GM21526 (cell line): ENCODE measurements at regions not wholly inside any gene's neighbourhood (a gene's known extent, or its start where the extent isn't known, plus 50 kb on each side); places are given as distances from the start of the nearest gene placed in this dataset.

ENCODE experiments used
- ATAC-seq: cut with Tn5 transposase; IDR thresholded peaks from one replicate; pipeline ENCODE4 v1.9.1; 2021; ENCODE audit warnings: moderate library complexity; ENCODE audit not compliant: unreplicated experiment, low FRiP score

DNA sequence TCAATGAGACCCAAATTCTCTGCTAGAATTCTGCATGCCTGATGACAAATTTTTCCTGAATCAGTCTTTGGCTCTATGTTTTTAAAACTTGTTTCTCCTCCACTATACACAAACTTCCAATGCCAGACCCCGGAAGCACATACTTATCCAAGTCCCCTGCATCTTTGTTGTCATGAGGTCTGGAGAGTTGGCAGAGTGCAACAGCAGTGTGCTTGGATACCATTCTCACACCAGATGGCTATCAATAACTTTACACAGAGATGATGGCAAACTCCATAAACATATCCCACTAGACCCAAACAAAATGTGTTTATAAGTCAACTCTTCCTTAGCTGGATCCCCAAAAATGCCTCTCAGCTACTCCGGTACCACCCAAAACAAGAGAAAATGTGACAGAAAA lies 337.7 kb upstream of the TRPC7 start:
- ATAC-seq: no peak

GRCh38 chr5:136701191-136701590 lies 335.8 kb upstream of the TRPC7 start:
- no peak for ATAC-seq

DNA sequence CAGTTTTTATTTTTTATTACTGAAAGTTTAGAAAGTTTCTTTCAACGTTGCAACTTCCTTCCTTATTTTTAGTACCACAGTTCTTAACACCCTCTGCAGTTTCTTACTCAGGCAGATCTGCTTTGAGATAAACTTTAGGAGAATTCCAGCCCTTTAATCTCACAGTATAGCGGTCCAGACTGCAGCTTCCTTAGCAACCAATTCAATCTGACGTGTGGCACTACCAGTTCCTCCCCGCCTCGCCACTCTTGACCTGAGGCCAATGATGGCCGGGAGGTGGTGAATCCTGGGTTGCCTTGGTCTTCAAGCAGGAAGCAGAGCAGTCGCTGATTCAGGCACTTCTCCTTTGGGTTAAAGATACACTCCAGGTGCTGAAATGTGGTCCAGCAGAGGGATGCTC lies 334.3 kb upstream of the TRPC7 start:
- ATAC-seq: no peak

DNA sequence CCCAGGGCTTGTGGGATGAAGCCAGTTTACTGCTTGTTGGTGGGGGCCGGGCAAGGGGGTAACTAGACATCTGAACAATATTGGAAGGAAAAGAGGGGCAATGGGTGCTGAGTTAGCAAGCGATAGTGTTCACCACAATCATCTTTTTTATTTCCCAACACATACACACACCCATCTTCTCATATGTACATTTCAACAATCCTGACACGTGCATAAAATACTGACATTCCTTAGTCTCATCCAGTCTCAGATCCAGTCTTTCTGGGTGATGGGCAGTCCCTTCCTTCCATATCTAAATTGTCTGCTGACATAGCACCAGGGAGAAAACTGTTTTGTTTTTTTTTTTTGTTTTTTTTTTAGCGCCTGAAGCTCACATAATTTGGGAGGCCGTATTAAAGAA lies 333.6 kb upstream of the TRPC7 start:
- no peak for ATAC-seq

DNA sequence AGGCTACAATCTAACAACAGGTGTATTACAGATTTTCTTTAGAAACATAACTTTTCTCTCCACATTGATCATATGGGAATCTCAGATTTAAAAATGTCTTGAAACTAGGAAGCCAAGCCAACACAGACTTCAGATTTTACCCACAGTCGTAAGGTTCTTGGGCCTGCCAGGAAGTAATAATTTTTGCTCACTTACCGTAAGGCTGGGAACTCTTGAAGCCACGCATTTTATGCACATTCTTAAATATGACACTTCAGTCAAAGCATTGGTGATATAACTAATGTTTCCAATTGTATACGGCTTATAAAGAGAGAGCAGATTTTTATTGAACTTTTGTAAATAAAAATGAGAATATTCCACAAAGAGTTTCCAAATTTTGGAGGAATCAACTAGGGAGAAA lies 328.9 kb upstream of the TRPC7 start:
- ATAC-seq: no peak

- no peak for ATAC-seq
These were observed 324.2 kb upstream of the TRPC7 start for GRCh38 chr5:136689552-136689951.

GRCh38 chr5:136686192-136686872 lies 321.0 kb upstream of the TRPC7 start:
- no peak for ATAC-seq

DNA sequence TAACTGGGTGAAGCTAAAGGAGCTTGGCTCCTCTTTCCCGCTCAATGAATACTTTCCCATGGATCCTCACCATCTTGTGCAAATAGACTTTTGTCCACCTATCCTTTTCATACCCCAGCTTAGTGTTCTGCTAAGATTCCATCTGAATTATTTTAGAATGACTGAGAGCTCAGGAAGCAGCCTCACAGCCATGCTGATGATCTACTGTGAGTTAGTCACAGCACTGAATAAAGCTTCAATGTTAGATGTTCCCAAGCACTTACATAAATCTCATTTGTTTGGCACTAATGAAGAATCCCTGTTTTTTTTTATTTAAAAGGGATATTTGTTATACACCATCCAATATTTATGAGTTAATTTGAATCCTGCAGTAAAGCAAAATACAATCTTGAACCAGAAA lies 317.6 kb upstream of the TRPC7 start:
- no peak for ATAC-seq

GRCh38 chr5:136679233-136679632 lies 313.9 kb upstream of the TRPC7 start:
- no peak for ATAC-seq

GRCh38 chr5:136677217-136677616 lies 311.9 kb upstream of the TRPC7 start:
- no peak for ATAC-seq

- ATAC-seq: no peak
These were observed 311.3 kb upstream of the TRPC7 start for GRCh38 chr5:136676685-136677084.

DNA sequence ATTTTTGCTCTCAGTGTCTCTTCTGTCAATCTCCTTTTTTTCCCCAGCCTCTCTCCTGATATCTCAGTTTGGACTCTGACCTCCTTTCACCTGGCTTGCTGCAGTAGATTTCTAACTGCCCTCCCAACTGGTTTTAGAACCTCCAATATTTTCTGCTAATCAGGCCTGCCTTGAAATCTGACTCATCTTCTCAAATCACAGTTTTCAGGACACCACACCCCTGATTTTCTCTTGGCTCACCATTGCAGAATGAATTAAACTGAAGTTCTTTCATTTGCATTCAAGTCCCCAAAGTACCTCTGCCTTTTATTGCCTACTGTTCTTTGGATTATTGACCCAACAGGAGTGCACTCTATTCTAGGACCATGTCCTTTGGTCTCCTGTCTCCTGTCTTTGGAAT lies 310.4 kb upstream of the TRPC7 start:
- no peak for ATAC-seq

- no peak for ATAC-seq
These were observed 308.8 kb upstream of the TRPC7 start for GRCh38 chr5:136674178-136674577.

- no peak for ATAC-seq
These were observed 302.4 kb upstream of the TRPC7 start for GRCh38 chr5:136667789-136668188.

DNA sequence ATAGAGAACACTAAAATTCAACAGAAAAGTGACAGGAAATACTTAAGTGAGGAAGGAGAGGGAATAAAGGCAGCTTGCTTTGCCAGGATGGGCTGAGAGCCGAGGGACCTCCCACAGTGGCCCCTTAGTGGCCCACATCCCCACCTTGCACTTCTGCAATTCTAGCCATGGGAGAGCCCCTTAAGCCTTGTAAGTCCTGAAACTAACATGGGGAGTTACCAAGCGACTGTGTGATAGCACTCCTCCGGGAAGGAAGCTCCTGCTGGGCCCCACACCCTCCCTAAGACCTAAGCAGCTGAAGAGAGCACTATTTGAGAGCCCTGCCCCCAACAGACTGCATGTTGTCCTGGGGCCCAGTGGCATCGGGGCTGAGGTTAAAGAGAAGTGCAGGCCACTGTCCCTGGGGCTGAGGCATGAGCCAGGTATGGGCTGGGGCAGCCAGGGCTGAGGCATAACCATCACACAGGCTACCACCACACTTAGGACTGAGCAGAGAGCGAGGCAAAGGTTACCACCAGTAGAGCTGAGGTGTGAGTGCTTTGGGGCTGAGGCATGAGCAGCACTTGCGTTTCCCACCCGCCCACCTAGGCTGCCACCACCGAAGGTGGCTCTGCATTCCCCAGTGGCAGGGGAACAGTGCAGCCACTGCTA lies 301.8 kb upstream of the TRPC7 start:
- ATAC-seq: no peak

DNA sequence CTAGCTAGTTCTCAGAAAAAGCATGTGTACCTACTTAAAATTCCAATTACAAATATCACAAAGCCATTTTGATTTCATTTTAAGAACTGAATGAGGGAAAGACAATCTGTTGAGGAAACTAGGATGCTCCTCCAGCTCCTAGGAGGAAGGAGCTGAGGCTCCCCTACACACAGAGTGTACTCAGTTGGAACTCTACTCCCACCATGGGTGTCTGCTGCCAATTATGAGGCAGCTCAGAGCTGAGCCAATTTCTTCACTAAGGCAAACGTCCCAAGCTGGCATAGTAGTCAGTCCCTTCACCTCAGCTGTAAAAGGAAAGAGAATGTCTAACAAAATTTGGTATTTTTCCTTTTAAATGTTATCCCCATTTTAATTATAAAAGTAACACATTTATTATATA lies 300.0 kb upstream of the TRPC7 start:
- ATAC-seq: no peak

DNA sequence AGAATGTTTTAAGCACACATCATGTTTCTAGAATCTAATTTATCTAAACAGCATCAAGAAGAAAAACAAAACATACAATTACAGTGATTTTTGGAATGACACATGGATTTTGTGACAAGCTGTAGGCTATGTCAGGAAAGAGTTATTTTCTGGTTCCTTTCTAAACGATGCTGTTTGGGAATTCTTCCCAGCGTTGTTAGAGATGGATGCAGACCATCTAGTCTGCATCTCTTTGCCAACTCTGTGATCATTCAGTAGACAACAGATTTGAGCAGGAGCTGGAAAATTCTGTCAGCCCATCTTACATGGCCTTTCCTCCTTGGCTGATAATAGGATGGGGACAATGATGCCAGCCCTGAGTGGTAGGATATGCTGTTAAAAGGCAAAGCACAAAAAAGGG lies 295.7 kb upstream of the TRPC7 start:
- ATAC-seq: no peak

DNA sequence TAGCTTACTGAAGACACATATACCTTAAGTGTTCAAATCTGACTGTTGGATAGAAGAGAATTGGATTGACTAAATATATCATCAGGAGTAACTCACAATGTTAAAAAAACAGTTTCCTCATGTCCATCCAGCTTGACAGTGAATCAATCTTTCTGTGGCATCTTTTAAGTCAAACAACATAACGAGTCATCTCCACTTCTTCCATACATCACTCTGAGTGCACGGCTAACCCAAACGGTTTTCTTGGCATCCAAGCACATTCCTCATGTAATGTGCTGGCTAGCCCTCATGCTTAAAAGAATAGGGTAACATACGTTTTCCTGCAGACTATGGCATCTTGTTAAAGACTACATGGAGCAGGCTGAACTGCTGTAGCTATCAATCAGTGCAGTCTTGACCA lies 291.5 kb upstream of the TRPC7 start:
- ATAC-seq: no peak

GRCh38 chr5:136655468-136655867 lies 290.1 kb upstream of the TRPC7 start:
- ATAC-seq: no peak

- no peak for ATAC-seq
These were observed 281.6 kb upstream of the TRPC7 start for GRCh38 chr5:136646915-136647314.

GRCh38 chr5:136642976-136643375 lies 277.6 kb upstream of the TRPC7 start:
- ATAC-seq: no peak

- ATAC-seq: no peak
These were observed 274.3 kb upstream of the TRPC7 start for GRCh38 chr5:136639616-136640015.

GRCh38 chr5:136638084-136638483 lies 272.7 kb upstream of the TRPC7 start:
- ATAC-seq: no peak
